Left lobe of liver (tissue), 2 donors: ENCODE measurements at regions not wholly inside any gene's neighbourhood (a gene's known extent, or its start where the extent isn't known, plus 50 kb on each side); places are given as distances from the start of the nearest gene placed in this dataset.
A peak's percentile ranks its signal among the peaks of the same experiment; 100 is the strongest.

Experiments
- ATAC-seq: fragments of 200-7000 bp; cut with Tn5 transposase; one replicate; pipeline ENCODE4 v1.9.1; 2020; ENCODE audit warnings: mild to moderate bottlenecking, moderate library complexity
- DNase-seq: peaks from one replicate; pipeline ENCODE4 v3.0.0-alpha.2; 2020; ENCODE audit warnings: low spot score
- donor health status: DM: no; HTN: no; CAD: no; lungs with moderate emphysema.
- donor health status: DM: no; HTN: yes; CAD: no.

- ATAC-seq (peak; percentile 36), DNase-seq (no peak)
Observed at GRCh38 chr2:213202011-213202410, 50.6 kb upstream of the IKZF2 start.

DNA sequence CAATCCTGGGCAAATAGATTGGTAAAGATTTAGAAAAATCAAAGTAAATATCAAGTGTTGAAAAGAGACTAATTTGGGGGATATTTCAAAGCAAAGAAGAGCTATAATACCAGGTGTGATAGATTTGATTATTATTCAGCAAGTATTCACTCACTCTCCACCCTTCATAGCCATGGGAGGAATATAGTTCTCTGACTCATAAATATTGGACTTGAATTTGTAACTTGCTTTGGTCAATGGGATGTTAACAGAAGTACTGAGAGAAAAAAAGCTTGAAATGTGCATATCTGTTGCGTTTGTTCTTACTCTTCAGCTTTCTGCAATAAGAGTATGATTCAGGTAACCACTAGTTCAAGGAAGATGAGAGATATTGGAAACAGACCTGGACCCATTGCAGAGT is 54.5 kb upstream of the IKZF2 start:
- no peak for ATAC-seq
- DNase-seq = no peak

- ATAC-seq = no peak
- no peak for DNase-seq
Observed at GRCh38 chr2:213213186-213213585, 61.8 kb upstream of the IKZF2 start.

GRCh38 chr2:213214209-213214608 is 62.8 kb upstream of the IKZF2 start:
- no peak for ATAC-seq
- DNase-seq = no peak

DNA sequence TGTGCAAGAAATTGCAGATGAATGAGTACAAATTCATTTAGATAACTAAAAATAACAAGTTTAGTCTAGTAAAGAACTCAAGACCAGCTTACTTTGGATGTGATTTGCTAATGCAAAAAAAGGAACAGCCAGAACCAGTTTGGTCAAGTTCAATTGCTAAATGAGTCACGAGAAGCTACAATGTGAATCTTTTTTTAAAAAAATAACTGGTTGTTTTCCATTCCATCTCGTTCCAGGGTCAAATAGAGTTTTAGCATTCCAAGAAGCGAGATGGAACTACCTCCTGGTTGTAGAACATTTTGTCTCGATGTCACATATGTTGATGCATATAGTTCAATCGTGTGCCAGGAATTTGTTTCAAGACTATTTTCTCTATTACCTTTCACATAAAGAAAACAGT is 65.0 kb upstream of the IKZF2 start:
- DNase-seq (no peak), ATAC-seq (no peak)

DNA sequence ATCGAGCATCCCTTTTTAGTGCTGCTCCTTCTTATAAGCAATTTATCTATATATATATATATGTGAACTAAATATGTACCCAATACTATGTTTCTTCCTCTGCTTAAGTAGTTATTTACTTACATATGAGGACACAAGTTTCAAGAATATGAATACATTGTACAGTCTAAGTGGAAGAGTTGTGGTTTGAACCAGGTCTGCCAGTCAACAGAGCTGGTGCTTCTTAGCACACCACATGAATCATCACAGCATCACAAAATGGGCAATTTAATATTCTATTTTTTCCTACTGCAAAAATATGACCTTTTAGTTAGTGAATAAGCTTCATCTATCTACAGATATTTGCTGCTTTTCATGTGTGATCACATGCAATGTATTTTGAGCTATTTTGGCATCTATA is 64.4 kb upstream of the SPAG16 start:
- no peak for DNase-seq
- no peak for ATAC-seq

DNA sequence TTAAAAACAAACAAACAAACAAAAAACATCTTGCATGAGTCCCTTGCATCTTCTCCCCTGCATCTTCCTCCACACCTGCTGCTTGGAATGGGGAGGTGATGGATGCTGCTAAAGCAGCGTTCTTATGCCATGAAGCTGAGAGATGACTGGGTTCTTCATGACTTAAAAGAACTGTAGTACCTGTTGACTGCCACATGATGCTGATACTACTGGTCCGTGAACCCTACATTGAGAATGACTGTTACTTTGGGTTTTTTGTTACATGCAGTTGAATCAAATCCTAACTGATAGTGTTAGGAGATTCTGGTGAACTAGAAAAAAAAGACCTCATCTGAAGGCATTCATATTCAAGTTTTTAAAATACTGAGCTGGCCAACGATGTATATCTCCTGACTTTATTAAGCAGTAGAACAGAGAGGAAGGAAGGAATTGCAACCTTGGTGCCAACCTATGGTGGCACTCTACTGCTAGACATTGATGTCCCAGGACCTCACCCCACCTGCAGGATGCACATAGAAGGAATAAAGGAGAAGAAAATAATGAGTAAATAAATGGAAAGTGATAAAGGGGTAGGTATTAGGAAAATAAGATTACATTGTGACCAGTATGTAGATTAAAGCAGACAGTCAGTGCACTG is 63.2 kb upstream of the SPAG16 start:
- ATAC-seq = no peak
- DNase-seq = no peak

GRCh38 chr2:213221957-213222356 is 62.3 kb upstream of the SPAG16 start:
- no peak for DNase-seq
- no peak for ATAC-seq

- DNase-seq (no peak), ATAC-seq (no peak)
Observed at GRCh38 chr2:213224366-213224765, 59.9 kb upstream of the SPAG16 start.

DNA sequence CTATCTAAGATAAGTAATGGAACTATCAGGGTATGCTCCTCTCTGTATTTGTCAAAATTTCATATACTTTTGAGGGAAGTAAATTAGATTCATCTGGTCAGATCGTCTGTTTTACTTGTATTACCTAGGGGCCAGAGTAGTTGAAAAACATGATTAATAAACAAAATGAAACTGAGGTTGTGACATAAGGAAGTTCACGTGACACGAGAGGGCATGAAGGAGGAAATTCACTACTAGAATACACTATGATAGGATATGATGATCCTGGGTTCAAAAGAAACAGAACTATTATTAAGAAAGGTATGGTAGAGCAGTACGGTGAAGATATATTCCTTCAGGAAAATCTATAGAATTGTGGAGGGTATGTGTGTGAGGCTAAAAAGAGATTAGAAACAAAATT is 58.4 kb upstream of the SPAG16 start:
- no peak for DNase-seq
- no peak for ATAC-seq

GRCh38 chr2:213227458-213227857 is 56.8 kb upstream of the SPAG16 start:
- DNase-seq = no peak
- ATAC-seq = no peak

- no peak for ATAC-seq
- DNase-seq = no peak
Observed at GRCh38 chr2:213228638-213229037, 55.6 kb upstream of the SPAG16 start.

DNA sequence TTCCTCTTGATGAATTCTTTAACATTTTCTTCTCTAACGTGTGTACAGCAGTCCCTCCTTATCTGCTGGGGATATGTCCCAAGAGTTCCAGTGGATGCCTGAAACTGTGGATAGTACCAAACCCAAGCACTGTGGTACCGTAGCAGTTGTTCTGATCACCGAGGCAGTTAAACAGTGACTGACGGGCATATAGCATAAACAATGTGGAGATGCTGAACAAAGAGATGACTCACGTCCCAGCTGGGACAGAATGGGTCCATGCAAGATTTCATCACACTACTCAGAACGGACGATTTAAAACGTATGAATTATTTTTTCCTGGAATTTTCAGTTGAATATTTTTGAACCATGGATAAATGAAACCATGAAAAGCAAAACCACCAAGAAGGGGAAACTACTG is 54.5 kb upstream of the SPAG16 start:
- DNase-seq (no peak), ATAC-seq (no peak)

DNA sequence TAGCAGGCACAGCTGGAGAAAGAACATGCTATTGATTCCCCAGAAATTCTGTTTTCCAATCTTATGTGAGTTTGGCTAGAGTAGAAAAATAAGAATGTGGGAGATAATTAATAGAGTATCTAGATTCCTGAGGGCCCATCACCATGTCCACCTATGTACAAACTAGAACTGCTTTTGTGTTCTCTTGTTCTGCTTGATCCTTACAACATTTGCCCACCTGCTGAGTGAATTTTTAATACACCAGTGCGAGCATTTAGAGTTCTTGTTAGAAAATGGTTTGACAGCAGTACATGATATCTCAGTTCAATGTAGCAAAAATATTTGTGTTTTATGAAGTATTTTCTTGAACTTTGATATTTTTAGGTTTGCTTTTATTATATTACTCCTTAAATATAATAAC is 52.3 kb upstream of the SPAG16 start:
- ATAC-seq (no peak), DNase-seq (no peak)

GRCh38 chr2:213232649-213233437 is 51.4 kb upstream of the SPAG16 start:
- ATAC-seq = no peak
- no peak for DNase-seq

- no peak for ATAC-seq
- no peak for DNase-seq
Observed at GRCh38 chr2:213233438-213234330, 50.6 kb upstream of the SPAG16 start.
